Kidney (tissue), 13 donors: ENCODE measurements at regions not wholly inside any gene's neighbourhood (a gene's known extent, or its start where the extent isn't known, plus 50 kb on each side); places are given as distances from the start of the nearest gene placed in this dataset.

Experiments
- DNase-seq, 5 donors: peaks; one replicate each; pipeline ENCODE4 v3.0.0-alpha.2; 2013 to 2020
- FAIRE-seq: peaks from 2 replicates; lab custom pipeline; 2012; peaks lifted over from hg19 to GRCh38; lab: Jason Lieb, UNC
- H3K27ac ChIP-seq, 2 donors: one replicate each; pipeline ENCODE4 v1.7.0; 2013; ENCODE audit warnings: low read depth in 2 of 2, low read length in 2 of 2, inconsistent platforms in 1 of 2
- H3K27me3 ChIP-seq: one replicate; pipeline ENCODE4 v1.7.1; 2013; ENCODE audit warnings: low read length, inconsistent platforms; ENCODE audit not compliant: control insufficient read depth, insufficient read depth
- H3K36me3 ChIP-seq, 3 donors: one replicate each; pipeline versions ENCODE4 v1.7.0 to v1.7.1; 2013; ENCODE audit warnings: low read length in 3 of 3, control low read depth in 1 of 3, inconsistent platforms in 1 of 3; ENCODE audit not compliant: insufficient read depth in 3 of 3, control insufficient read depth in 2 of 3
- H3K4me1 ChIP-seq, 3 donors: one replicate each; pipeline versions ENCODE4 v1.7.0 to v1.7.1; 2013; ENCODE audit warnings: low read length in 3 of 3, inconsistent platforms in 1 of 3, low read depth in 1 of 3; ENCODE audit not compliant: control insufficient read depth in 2 of 3, insufficient read depth in 2 of 3
- H3K4me3 ChIP-seq, 3 donors: one replicate each; pipeline versions ENCODE4 v1.7.0 to v1.8.1; 2013; ENCODE audit warnings: low read length in 3 of 3, control low read depth in 1 of 3, inconsistent platforms in 1 of 3
- H3K9ac ChIP-seq, 3 donors: one replicate each; pipeline versions ENCODE4 v1.7.0 to v1.7.1; 2013; ENCODE audit warnings: low read length in 3 of 3, control low read depth in 1 of 3, inconsistent platforms in 1 of 3
- H3K9me3 ChIP-seq, 3 donors: one replicate each; pipeline versions ENCODE4 v1.7.0 to v1.7.1; 2013; ENCODE audit warnings: low read length in 3 of 3, control low read depth in 1 of 3, inconsistent platforms in 1 of 3; ENCODE audit not compliant: control insufficient read depth in 2 of 3, insufficient read depth in 1 of 3
- CTCF ChIP-seq: IDR thresholded peaks from 3 replicates; pipeline ENCODE4 v1.5.1; 2012; ENCODE audit warnings: mild to moderate bottlenecking, moderate library complexity, borderline replicate concordance; ENCODE audit not compliant: insufficient read depth; ENCODE audit errors: extremely low read depth
- intact Hi-C: fragments of 100-400 bp; cut with DNase I; formaldehyde crosslinking; loops from one replicate; pipeline ENCODE4 v1.11.1; 2022
- donor health status: control.
- donor health status: control.
- donor health status: control.
- donor health status: control.
- donor health status: control.
- donor health status: DM: yes; HTN: yes; CAD: no.
- donor health status: Normal renal cell carcinoma (clear cell type).

GRCh38 chr4:176566769-176567168 lies 226.0 kb downstream of the VEGFC start:
- Histone ChIP-seq H3K9me3 (no peaks in the 10 kb centered on the region), H3K4me1 (no peaks in the 10 kb centered on the region), H3K27ac (no peak overlapping the region), H3K4me3 (no peak overlapping the region), H3K36me3 (no peaks in the 10 kb centered on the region), H3K27me3 (no peaks in the 10 kb centered on the region), H3K9ac (no peak overlapping the region)
- no peak for DNase-seq
- intact Hi-C loops, result no loop called here
- no peak for TF ChIP-seq CTCF
- no peak for FAIRE-seq

- FAIRE-seq (no peak), DNase-seq (no peak)
- Histone ChIP-seq H3K9me3 (no peaks in the 10 kb centered on the region), H3K36me3 (no peaks in the 10 kb centered on the region), H3K27me3 (no peaks in the 10 kb centered on the region), H3K27ac (no peak overlapping the region), H3K4me1 (no peaks in the 10 kb centered on the region), H3K9ac (no peak overlapping the region), H3K4me3 (no peak overlapping the region)
- TF ChIP-seq CTCF, result no peak
- intact Hi-C loops, result no loop called here
These were observed 224.5 kb downstream of the VEGFC start for GRCh38 chr4:176568238-176568637.

- TF ChIP-seq CTCF, result no peak
- FAIRE-seq, result no peak
- intact Hi-C loops, result no loop called here
These were observed 223.4 kb downstream of the VEGFC start for GRCh38 chr4:176569301-176569700.

GRCh38 chr4:176571206-176571605 lies 221.5 kb downstream of the VEGFC start:
- Histone ChIP-seq H3K9ac (no peak overlapping the region), H3K9me3 (no peaks in the 10 kb centered on the region), H3K36me3 (no peaks in the 10 kb centered on the region), H3K4me3 (no peak overlapping the region), H3K4me1 (no peaks in the 10 kb centered on the region), H3K27ac (no peak overlapping the region), H3K27me3 (no peaks in the 10 kb centered on the region)
- DNase-seq (no peak), FAIRE-seq (no peak)
- intact Hi-C loops, result no loop called here
- TF ChIP-seq CTCF, result no peak

More at GRCh38 chr4:176569301-176569700, 223.4 kb downstream of the VEGFC start:
- no peak overlapping the region for H3K4me3 ChIP-seq
- no peak for DNase-seq
- no peaks in the 10 kb centered on the region for H3K27me3 ChIP-seq
- H3K27ac ChIP-seq, result no peak overlapping the region
- H3K9me3 ChIP-seq, result no peaks in the 10 kb centered on the region
- no peak overlapping the region for H3K9ac ChIP-seq
- no peaks in the 10 kb centered on the region for H3K36me3 ChIP-seq
- H3K4me1 ChIP-seq, result no peaks in the 10 kb centered on the region
